ENCODE measurements at regions not wholly inside any gene's neighbourhood (a gene's known extent, or its start where the extent isn't known, plus 50 kb on each side); places are given as distances from the start of the nearest gene placed in this dataset.

- Histone ChIP-seq H3K36me3 (no peaks in the 10 kb centered on the region), H3K9me3 (ENCODE audit: low read depth) (no peaks in the 10 kb centered on the region), H3K27ac (no peak overlapping the region), H3K27me3 (no peaks in the 10 kb centered on the region), H3K4me1 (ENCODE audit: low read depth) (no peaks in the 10 kb centered on the region), H3K4me3 (no peak overlapping the region)
- DNase-seq (ENCODE audit: low read depth in 1 of 2, low spot score in 1 of 2): no peak
- no peak for TF ChIP-seq CTCF (IDR thresholded peaks at IDR 0.05; ENCODE audit: low read depth, low read length)
Observed at GRCh38 chr5:164266571-164266970, 761.2 kb downstream of the MAT2B start.

- peak in 1 of 2 donors; percentile 36 for DNase-seq (ENCODE audit: low read depth in 1 of 2, low spot score in 1 of 2)
- Histone ChIP-seq H3K4me3 (no peak overlapping the region), H3K27me3 (no peaks in the 10 kb centered on the region), H3K27ac (no peak overlapping the region), H3K9me3 (ENCODE audit: low read depth) (no peaks in the 10 kb centered on the region), H3K4me1 (ENCODE audit: low read depth) (no peaks in the 10 kb centered on the region), H3K36me3 (no peaks in the 10 kb centered on the region)
- no peak for TF ChIP-seq CTCF (IDR thresholded peaks at IDR 0.05; ENCODE audit: low read depth, low read length)
Observed at GRCh38 chr5:164277720-164278119, 772.3 kb downstream of the MAT2B start.

GRCh38 chr5:164289526-164289925 is 784.1 kb downstream of the MAT2B start:
- DNase-seq (ENCODE audit: low read depth in 1 of 2, low spot score in 1 of 2): peak in 1 of 2 donors; percentile 3
- Histone ChIP-seq H3K27me3 (no peaks in the 10 kb centered on the region), H3K4me1 (ENCODE audit: low read depth) (no peaks in the 10 kb centered on the region), H3K4me3 (no peak overlapping the region), H3K9me3 (ENCODE audit: low read depth) (no peaks in the 10 kb centered on the region), H3K36me3 (no peaks in the 10 kb centered on the region), H3K27ac (no peak overlapping the region)
- no peak for TF ChIP-seq CTCF (IDR thresholded peaks at IDR 0.05; ENCODE audit: low read depth, low read length)

GRCh38 chr5:164296603-164297080 is 791.2 kb downstream of the MAT2B start:
- DNase-seq (ENCODE audit: low read depth in 1 of 2, low spot score in 1 of 2): peak; percentile 30 to 57
- no peak overlapping the region for H3K27ac ChIP-seq
- TF ChIP-seq CTCF (IDR thresholded peaks at IDR 0.05; ENCODE audit: low read depth, low read length): no peak
- H3K27me3 ChIP-seq: no peaks in the 10 kb centered on the region
- no peaks in the 10 kb centered on the region for H3K9me3 ChIP-seq (ENCODE audit: low read depth)
- H3K4me3 ChIP-seq: peak overlapping the region; percentile 10
- H3K36me3 ChIP-seq: no peaks in the 10 kb centered on the region
- peaks cover 16% of the 10 kb centered on the region for H3K4me1 ChIP-seq (ENCODE audit: low read depth)

- TF ChIP-seq CTCF (IDR thresholded peaks at IDR 0.05; ENCODE audit: low read depth, low read length): no peak
- no peak for DNase-seq (ENCODE audit: low read depth in 1 of 2, low spot score in 1 of 2)
- Histone ChIP-seq H3K36me3 (no peaks in the 10 kb centered on the region), H3K27ac (no peak overlapping the region), H3K9me3 (ENCODE audit: low read depth) (no peaks in the 10 kb centered on the region), H3K4me1 (ENCODE audit: low read depth) (peaks cover 16% of the 10 kb centered on the region), H3K27me3 (no peaks in the 10 kb centered on the region), H3K4me3 (no peak overlapping the region)
Observed at GRCh38 chr5:164298165-164298564, 792.7 kb downstream of the MAT2B start.

- no peak for TF ChIP-seq CTCF (IDR thresholded peaks at IDR 0.05; ENCODE audit: low read depth, low read length)
- H3K4me1 ChIP-seq (ENCODE audit: low read depth): peaks cover 15% of the 10 kb centered on the region
- DNase-seq (ENCODE audit: low read depth in 1 of 2, low spot score in 1 of 2): no peak
- no peaks in the 10 kb centered on the region for H3K36me3 ChIP-seq
- no peak overlapping the region for H3K4me3 ChIP-seq
- no peaks in the 10 kb centered on the region for H3K27me3 ChIP-seq
- no peaks in the 10 kb centered on the region for H3K9me3 ChIP-seq (ENCODE audit: low read depth)
- H3K27ac ChIP-seq: no peak overlapping the region
Observed at GRCh38 chr5:164300295-164300694, 794.9 kb downstream of the MAT2B start.

All from cardiac muscle cell (in vitro differentiated cells and primary cell).